GM12878 (cell line): ENCODE measurements at regions not wholly inside any gene's neighbourhood (a gene's known extent, or its start where the extent isn't known, plus 50 kb on each side); places are given as distances from the start of the nearest gene placed in this dataset.

Experiments used
- BHLHE40 ChIP-seq, 2 experiments: fragments of 450-650 bp in 1 of 2; IDR thresholded peaks; 2 replicates each; pipeline ENCODE4 v1.6.1; 2011 to 2017; ENCODE audit warnings: low read depth in 2 of 2, borderline replicate concordance in 1 of 2, improper control_type of control experiment in 1 of 2, low read length in 1 of 2, mild to moderate bottlenecking in 1 of 2
- EZH2 ChIP-seq: IDR thresholded peaks from 2 replicates; pipeline ENCODE4 v1.6.1; 2012; ENCODE audit warnings: low read depth, mild to moderate bottlenecking, control low read depth, inconsistent platforms, low read length, borderline replicate concordance; ENCODE audit not compliant: control insufficient read depth
- KDM1A ChIP-seq: fragments of 200-600 bp; sonication (generic); IDR thresholded peaks from 2 replicates; pipeline ENCODE4 v1.6.1; 2016; ENCODE audit warnings: borderline replicate concordance
- LARP7 ChIP-seq: fragments of 450-650 bp; IDR thresholded peaks from 2 replicates; pipeline ENCODE4 v1.6.1; 2017; ENCODE audit warnings: mild to moderate bottlenecking
- MYC ChIP-seq: IDR thresholded peaks from 2 replicates; pipeline ENCODE4 v1.6.1; 2011; ENCODE audit warnings: mild to moderate bottlenecking, low read length, moderate library complexity, inconsistent platforms; ENCODE audit not compliant: insufficient read depth, insufficient replicate concordance, insufficient read length, severe bottlenecking
- POLR2A ChIP-seq: IDR thresholded peaks from 2 replicates; pipeline ENCODE4 v1.6.1; 2011; ENCODE audit warnings: low read depth, mild to moderate bottlenecking, low read length
- POLR2AphosphoS5 ChIP-seq: IDR thresholded peaks from 2 replicates; pipeline ENCODE4 v1.6.1; 2011; ENCODE audit warnings: mild to moderate bottlenecking, low read length, inconsistent platforms
- SP1 ChIP-seq: IDR thresholded peaks from one replicate; pipeline ENCODE4 v1.6.1; 2011; ENCODE audit warnings: low read depth, low read length
- ZNF274 ChIP-seq: IDR thresholded peaks from one replicate; pipeline ENCODE4 v1.8.0; 2011; ENCODE audit not compliant: insufficient read length, insufficient read depth
- TF ChIP-seq, protein P1 (sequence below): fragments of 450-650 bp; IDR thresholded peaks from 2 replicates; pipeline ENCODE4 v1.6.1; 2017; ENCODE audit warnings: mild to moderate bottlenecking, moderate library complexity

GRCh38 chr1:239128541-239128940 is 257.8 kb upstream of the CHRM3 start:
- TF ChIP-seq ZNF274 (no peak), POLR2AphosphoS5 (no peak), KDM1A (no peak), MYC (no peak), LARP7 (no peak), EZH2 (no peak), BHLHE40 (IDR thresholded peaks at IDR 0.05; ENCODE audit: borderline replicate concordance in 1 of 2, low read depth in 2 of 2, low read length in 1 of 2) (no peak), SP1 (no peak), POLR2A (no peak)
- TF ChIP-seq, protein P1, sequence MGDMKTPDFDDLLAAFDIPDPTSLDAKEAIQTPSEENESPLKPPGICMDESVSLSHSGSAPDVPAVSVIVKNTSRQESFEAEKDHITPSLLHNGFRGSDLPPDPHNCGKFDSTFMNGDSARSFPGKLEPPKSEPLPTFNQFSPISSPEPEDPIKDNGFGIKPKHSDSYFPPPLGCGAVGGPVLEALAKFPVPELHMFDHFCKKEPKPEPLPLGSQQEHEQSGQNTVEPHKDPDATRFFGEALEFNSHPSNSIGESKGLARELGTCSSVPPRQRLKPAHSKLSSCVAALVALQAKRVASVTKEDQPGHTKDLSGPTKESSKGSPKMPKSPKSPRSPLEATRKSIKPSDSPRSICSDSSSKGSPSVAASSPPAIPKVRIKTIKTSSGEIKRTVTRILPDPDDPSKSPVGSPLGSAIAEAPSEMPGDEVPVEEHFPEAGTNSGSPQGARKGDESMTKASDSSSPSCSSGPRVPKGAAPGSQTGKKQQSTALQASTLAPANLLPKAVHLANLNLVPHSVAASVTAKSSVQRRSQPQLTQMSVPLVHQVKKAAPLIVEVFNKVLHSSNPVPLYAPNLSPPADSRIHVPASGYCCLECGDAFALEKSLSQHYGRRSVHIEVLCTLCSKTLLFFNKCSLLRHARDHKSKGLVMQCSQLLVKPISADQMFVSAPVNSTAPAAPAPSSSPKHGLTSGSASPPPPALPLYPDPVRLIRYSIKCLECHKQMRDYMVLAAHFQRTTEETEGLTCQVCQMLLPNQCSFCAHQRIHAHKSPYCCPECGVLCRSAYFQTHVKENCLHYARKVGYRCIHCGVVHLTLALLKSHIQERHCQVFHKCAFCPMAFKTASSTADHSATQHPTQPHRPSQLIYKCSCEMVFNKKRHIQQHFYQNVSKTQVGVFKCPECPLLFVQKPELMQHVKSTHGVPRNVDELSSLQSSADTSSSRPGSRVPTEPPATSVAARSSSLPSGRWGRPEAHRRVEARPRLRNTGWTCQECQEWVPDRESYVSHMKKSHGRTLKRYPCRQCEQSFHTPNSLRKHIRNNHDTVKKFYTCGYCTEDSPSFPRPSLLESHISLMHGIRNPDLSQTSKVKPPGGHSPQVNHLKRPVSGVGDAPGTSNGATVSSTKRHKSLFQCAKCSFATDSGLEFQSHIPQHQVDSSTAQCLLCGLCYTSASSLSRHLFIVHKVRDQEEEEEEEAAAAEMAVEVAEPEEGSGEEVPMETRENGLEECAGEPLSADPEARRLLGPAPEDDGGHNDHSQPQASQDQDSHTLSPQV, result no peak
